GM19043 (cell line): ENCODE measurements at regions not wholly inside any gene's neighbourhood (a gene's known extent, or its start where the extent isn't known, plus 50 kb on each side); places are given as distances from the start of the nearest gene placed in this dataset.

Experiments
- ATAC-seq: cut with Tn5 transposase; IDR thresholded peaks from one replicate; pipeline ENCODE4 v1.9.1; 2021; ENCODE audit warnings: low read depth; ENCODE audit not compliant: unreplicated experiment

GRCh38 chr7:41910940-41911600 lies 208.2 kb upstream of the INHBA start:
- ATAC-seq: no peak

GRCh38 chr7:41907444-41907843 lies 204.6 kb upstream of the INHBA start:
- no peak for ATAC-seq

DNA sequence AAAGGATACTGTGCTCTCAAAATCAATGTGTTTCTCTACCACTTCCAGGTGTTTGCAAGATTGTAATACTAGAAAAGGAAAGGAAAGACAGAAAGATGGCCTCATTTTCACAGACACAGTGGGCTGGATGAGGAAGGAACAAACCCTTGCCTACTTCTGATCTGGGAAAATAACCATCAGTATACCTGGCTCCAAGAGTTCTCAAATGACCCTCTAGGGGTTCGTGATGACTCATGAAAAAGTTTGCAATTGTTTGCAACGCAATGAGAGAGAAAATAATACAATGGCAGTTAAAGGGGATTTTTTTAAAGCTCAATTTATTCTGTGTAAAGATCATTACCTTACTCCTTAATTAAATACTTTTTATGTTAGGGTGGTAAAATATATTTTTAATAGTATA lies 197.6 kb upstream of the INHBA start:
- no peak for ATAC-seq

GRCh38 chr7:41899823-41900433 lies 197.0 kb upstream of the INHBA start:
- ATAC-seq: no peak

DNA sequence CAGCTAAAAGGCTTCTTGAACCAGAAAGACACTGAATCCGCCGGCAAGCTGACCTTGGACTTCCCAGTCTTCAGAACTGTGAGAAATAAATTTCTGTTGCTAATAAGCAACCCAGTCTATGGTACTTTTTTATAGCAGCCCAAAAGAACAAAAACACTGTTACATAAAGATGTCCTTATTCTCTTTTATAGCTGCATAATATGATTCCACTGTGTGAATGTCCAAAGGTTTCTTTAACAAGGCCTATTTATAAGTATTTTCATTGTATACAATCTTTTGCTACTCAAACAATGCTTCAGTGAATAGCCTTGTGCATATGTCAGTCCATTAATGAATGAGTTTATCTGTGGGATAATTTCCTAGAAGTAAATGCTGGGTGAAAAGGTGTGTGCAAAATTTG lies 190.8 kb upstream of the INHBA start:
- ATAC-seq: no peak

DNA sequence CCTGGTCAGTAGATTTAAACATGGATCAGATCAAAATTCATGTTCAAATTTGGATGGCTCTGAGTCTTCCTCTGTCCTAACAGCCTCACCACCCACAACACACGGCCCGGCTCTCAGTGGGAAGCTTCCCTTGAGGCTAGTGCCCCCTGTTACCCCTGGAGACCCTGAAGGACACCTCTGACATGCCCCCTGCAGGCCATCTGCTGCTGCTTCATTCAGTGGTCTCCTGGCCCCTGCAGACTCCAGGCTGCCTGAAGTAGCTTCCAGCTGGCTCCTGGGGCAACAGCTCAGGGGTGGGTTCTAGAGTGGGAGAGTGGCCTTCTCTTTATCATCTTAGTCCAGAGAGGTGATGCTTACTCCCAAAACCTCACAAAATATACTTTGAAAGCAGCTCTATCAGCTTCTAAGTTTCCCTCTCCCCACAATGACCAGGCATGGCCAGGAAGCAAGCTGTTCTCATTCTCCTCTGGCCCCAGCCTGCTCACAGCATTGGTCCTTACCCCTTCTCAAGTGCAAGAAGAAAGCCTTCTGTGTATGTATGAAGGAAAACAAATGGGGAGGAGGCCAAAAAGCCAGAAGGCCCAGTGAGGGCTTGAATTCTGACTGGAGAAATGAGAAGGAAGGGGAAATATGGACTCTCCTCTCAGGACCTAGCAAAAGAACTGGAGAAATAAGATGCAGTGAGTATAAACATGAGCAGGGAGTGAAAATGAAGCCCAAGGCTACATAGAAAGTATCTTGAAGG lies 189.6 kb upstream of the INHBA start:
- ATAC-seq: no peak

GRCh38 chr7:41891950-41892349 lies 189.1 kb upstream of the INHBA start:
- ATAC-seq: no peak

DNA sequence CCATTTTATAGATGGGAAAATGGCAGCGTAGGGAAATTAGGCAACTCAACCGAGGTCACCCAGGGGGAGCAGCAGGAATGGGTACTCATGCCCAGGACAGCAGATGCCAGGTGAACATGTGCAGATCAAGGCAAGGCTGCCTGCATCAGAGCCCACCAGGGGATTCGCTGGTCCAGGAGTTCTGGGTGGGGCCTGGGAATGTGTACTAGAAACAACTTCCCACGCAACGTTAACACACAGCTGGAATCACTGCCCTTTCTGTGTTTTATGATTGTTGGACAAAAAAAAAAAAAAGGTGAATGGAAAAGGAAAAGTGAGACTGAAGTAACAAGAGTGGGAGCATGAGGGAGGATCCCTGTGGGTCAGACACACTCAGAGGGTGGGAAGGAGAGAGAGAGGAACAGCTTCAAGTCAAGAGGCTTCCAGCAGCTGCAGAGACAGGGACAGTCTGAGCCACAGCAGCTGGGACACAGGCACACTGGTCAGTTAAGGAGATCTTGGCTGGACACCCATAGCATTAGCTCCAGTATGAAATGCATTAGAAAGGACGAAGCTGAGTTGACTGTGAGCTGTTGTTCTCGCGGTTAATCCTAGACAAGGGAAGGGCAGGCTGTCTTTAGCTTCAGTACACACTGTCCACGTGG lies 187.9 kb upstream of the INHBA start:
- no peak for ATAC-seq

- ATAC-seq: no peak
Observed at GRCh38 chr7:41889472-41889871, 186.6 kb upstream of the INHBA start.

GRCh38 chr7:41889040-41889439 lies 186.2 kb upstream of the INHBA start:
- ATAC-seq: peak; percentile 58

DNA sequence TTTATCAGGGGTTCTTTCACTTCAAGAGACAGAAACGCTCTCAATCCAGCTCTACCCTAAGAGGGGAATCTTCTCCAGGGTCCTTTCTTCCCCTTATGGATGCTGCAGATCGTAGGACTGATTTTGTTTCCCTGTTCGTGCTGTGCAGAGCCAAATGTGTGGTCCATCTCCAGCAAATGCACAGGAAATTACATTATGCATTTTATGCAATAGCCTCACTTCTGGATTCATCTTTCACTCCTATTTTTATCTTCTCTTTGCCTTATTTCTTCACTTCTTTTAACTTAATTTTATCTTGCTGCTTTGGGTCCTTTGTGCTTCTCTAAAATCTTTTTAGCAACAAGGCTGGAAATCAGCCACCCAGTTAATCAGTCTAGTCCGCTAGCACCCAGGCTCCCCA lies 184.5 kb upstream of the INHBA start:
- ATAC-seq: no peak

- ATAC-seq: no peak
Observed at GRCh38 chr7:41886901-41887311, 184.0 kb upstream of the INHBA start.

GRCh38 chr7:41886262-41886900 lies 183.5 kb upstream of the INHBA start:
- ATAC-seq: no peak

DNA sequence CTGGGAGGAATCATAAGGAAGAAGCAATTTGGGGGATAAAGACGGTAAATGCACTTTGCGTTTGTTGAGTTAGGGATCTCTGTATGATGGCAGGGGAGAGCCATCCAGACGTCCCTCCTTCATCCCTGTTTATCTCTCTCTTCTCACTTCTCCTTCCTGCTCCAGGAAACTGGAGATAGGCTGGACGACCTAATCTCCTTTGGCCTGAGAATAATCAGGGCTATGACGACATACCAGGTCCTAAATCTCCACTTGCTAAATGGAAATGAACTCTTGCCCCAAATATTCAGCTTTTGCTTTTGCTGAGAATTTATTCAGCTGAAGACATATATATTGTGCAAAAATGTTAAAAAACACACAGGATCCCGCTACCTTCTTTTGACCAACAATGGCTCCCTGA lies 182.9 kb upstream of the INHBA start:
- ATAC-seq: no peak

DNA sequence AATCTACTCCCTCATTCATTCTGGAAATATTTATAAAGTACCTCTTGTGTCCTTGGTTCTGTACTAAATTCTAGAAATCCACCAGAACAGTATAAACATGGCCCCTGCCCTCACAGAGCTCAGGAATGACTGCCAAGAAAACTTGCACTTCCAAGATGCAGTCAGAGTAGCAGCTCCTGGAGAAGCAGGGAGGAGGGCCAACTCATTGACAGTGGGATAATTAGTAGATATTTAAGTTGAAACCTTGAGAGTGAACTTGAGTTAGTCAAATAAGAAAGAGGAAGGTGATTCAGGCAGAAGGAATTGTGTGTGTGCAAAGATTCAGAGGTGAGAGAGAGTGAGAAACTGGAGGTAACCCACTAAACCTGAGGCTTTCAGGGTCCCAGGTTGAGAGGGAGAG lies 182.2 kb upstream of the INHBA start:
- ATAC-seq: no peak

DNA sequence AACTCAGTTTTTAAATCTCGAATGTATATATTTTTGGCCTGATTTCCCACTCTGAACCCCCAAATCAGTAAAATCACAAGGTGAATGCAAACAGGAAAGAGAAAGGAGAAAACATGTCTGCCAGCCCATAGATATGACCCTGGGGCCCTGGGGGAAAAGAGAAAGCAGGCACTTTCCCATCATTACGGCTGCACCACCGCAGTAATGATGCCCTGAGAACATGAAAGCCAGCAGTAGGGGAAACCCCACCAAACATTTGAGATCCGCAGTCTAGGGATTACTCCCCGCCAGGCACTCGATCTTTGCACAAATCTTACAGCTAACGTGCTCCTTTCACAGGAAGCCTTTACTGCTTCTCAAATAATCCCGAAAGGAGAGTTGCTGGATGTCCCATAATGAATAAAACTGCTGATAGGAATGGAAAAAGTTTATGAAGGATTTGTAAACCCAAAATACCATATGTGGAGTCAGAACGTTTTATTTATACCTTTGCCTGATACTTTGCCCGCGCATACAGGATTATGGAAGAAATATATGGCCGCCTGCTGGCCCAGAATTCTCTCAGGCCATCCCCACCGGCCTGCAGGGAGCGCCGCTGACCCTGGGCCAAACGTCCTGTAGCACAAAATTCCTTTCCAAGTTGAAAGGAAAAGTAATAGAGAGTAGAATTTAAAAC lies 180.0 kb upstream of the INHBA start:
- ATAC-seq: no peak

DNA sequence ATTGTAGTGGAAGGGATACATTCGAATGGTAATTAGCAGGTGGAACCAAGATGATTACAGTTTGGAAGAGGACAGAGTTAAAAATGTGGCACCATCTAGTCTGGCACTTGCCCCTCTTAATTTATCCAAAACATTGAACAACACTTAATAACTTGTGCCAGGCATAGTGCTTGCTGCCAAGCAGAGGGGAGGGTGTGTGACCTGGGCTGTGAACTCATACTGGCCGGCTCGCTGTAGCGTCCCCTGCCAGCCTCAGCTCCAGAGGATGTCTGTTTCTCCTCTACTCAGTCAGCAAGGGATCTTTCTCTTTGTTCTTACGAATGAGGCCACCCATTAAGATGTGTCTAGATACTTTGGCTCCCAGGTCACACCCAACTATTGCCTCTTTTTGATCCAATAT lies 179.4 kb upstream of the INHBA start:
- ATAC-seq: peak; percentile 5

GRCh38 chr7:41881331-41882130 lies 178.6 kb upstream of the INHBA start:
- peak; percentile 94 for ATAC-seq

DNA sequence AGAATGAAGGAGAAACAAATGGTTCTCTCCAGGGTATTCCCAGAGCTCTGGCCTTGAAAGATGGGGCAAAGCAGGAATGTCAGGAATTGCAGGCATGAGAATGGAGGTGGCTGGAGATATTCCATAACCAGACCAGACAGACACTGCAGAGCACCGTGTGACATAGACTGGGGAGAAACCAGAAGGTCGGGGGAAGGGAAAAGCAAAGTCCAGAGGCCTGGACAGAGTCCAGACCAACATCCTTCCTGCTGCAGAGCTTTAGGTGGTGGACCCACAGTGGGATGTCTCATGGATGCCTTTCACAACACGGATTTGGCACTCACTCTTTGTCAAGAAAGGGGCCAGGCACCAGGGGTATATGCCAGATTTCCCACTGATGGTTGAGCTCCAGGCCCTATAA lies 177.2 kb upstream of the INHBA start:
- ATAC-seq: no peak

DNA sequence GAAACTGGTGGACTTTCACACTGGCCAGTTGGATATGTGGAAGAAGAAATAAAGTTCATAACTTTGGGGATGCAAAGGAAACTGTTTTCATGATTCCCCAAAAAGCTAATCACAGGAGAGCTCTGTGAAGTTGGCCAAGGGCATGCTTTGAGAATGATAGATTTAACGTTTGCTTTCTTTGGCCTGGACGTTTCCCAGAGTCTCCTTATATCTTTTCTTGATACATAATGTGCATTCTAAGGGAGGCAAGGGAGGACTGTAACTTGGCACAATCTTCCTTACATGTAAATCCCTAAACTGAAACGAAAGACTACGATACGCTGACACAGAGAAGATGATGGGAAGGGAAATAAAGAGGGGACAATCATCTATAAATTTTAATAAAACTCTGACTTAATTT lies 176.5 kb upstream of the INHBA start:
- ATAC-seq: no peak
